HFFc6 (cell line): ENCODE measurements at regions not wholly inside any gene's neighbourhood (a gene's known extent, or its start where the extent isn't known, plus 50 kb on each side); places are given as distances from the start of the nearest gene placed in this dataset.

Experiments used
- DNase-seq: peaks from one replicate; pipeline ENCODE4 v3.0.0-alpha.2; 2018
- H3K27ac Mint-ChIP-seq: 2 replicates; pipeline ENCODE4 v1.8.0; 2020; ENCODE audit warnings: mild to moderate bottlenecking, mixed read lengths
- H3K27me3 Mint-ChIP-seq: 2 replicates; pipeline ENCODE4 v1.8.0; 2021; ENCODE audit warnings: mild to moderate bottlenecking, moderate library complexity, mixed read lengths; ENCODE audit not compliant: insufficient read depth
- H3K36me3 Mint-ChIP-seq: 2 replicates; pipeline ENCODE4 v1.8.0; 2021; ENCODE audit warnings: low read depth, mixed read lengths
- H3K4me1 Mint-ChIP-seq: 2 replicates; pipeline ENCODE4 v1.8.0; 2020; ENCODE audit warnings: low read depth, mixed read lengths
- H3K4me3 Mint-ChIP-seq: 2 replicates; pipeline ENCODE4 v1.8.0; 2020; ENCODE audit warnings: mild to moderate bottlenecking, moderate library complexity, mixed read lengths
- H3K9me3 Mint-ChIP-seq: 2 replicates; pipeline ENCODE4 v1.8.0; 2020; ENCODE audit warnings: mild to moderate bottlenecking, mixed read lengths
- CTCF ChIP-seq: fragments of 200-600 bp; sonication (generic); IDR thresholded peaks from 2 replicates; pipeline ENCODE4 v1.5.0; 2021; ENCODE audit warnings: antibody characterized with exemption, mild to moderate bottlenecking

GRCh38 chr1:219477861-219478260 is 135.0 kb downstream of the ZC3H11B start:
- no peak for DNase-seq
- Mint-ChIP-seq H3K4me3 (no peak overlapping the region), H3K9me3 (peaks cover 17% of the 10 kb centered on the region; the same call in 1 of the 2 replicates), H3K36me3 (no peaks in the 10 kb centered on the region), H3K4me1 (no peaks in the 10 kb centered on the region), H3K27ac (no peak overlapping the region), H3K27me3 (no peaks in the 10 kb centered on the region; the same call in 1 of the 2 replicates)
- TF ChIP-seq CTCF: no peak

GRCh38 chr1:219476716-219477115 is 136.2 kb downstream of the ZC3H11B start:
- DNase-seq: no peak
- Mint-ChIP-seq H3K4me1 (no peaks in the 10 kb centered on the region), H3K27ac (no peak overlapping the region), H3K36me3 (no peaks in the 10 kb centered on the region), H3K27me3 (no peaks in the 10 kb centered on the region; the same call in none of the 2 replicates), H3K4me3 (no peak overlapping the region), H3K9me3 (peaks cover 17% of the 10 kb centered on the region; the same call in 1 of the 2 replicates)
- TF ChIP-seq CTCF: no peak

GRCh38 chr1:219476116-219476515 is 136.8 kb downstream of the ZC3H11B start:
- DNase-seq: no peak
- H3K9me3 Mint-ChIP-seq: peaks cover 11% of the 10 kb centered on the region; the same call in 1 of the 2 replicates
- no peaks in the 10 kb centered on the region for H3K36me3 Mint-ChIP-seq
- H3K27ac Mint-ChIP-seq: no peak overlapping the region
- no peak for TF ChIP-seq CTCF
- H3K4me3 Mint-ChIP-seq: no peak overlapping the region
- H3K27me3 Mint-ChIP-seq: no peaks in the 10 kb centered on the region; the same call in none of the 2 replicates
- H3K4me1 Mint-ChIP-seq: no peaks in the 10 kb centered on the region

- H3K27ac Mint-ChIP-seq: no peak overlapping the region
These were observed 140.3 kb downstream of the ZC3H11B start for GRCh38 chr1:219472596-219472995.

GRCh38 chr1:219467524-219467923 is 145.4 kb downstream of the ZC3H11B start:
- Mint-ChIP-seq H3K27me3 (no peaks in the 10 kb centered on the region; the same call in 1 of the 2 replicates), H3K4me1 (no peaks in the 10 kb centered on the region), H3K36me3 (no peaks in the 10 kb centered on the region), H3K9me3 (peaks cover 3% of the 10 kb centered on the region; the same call in 1 of the 2 replicates), H3K4me3 (no peak overlapping the region), H3K27ac (no peak overlapping the region)
- no peak for DNase-seq
- TF ChIP-seq CTCF: no peak

More at GRCh38 chr1:219472596-219472995, 140.3 kb downstream of the ZC3H11B start:
- no peak for DNase-seq
- Mint-ChIP-seq H3K4me1 (no peaks in the 10 kb centered on the region), H3K9me3 (no peaks in the 10 kb centered on the region; the same call in 1 of the 2 replicates), H3K36me3 (no peaks in the 10 kb centered on the region), H3K27me3 (no peaks in the 10 kb centered on the region; the same call in none of the 2 replicates), H3K4me3 (no peak overlapping the region)
- TF ChIP-seq CTCF: no peak

GRCh38 chr1:219466766-219467165 is 146.1 kb downstream of the ZC3H11B start:
- peaks cover 4% of the 10 kb centered on the region; the same call in 1 of the 2 replicates for H3K4me1 Mint-ChIP-seq
- peaks cover 3% of the 10 kb centered on the region; the same call in 1 of the 2 replicates for H3K9me3 Mint-ChIP-seq
- no peak for TF ChIP-seq CTCF
- H3K27ac Mint-ChIP-seq: no peak overlapping the region
- no peaks in the 10 kb centered on the region for H3K27me3 Mint-ChIP-seq
- no peaks in the 10 kb centered on the region for H3K36me3 Mint-ChIP-seq
- no peak for DNase-seq
- no peak overlapping the region for H3K4me3 Mint-ChIP-seq
